Calu3 (cell line): ENCODE measurements at regions not wholly inside any gene's neighbourhood (a gene's known extent, or its start where the extent isn't known, plus 50 kb on each side); places are given as distances from the start of the nearest gene placed in this dataset.
A peak's percentile ranks its signal among the peaks of the same experiment; 100 is the strongest.

Experiments
- BruUV-seq: library from RNA; stranded (reverse); fragments of 400-500 nt; replicated peaks from 2 replicates; lab custom pipeline; 2021; lab: Mats Ljungman, UMichigan
- CTCF ChIA-PET: fragments of 300-600 bp; sonication (Branson Sonifier 250); formaldehyde crosslinking; loops from one replicate; lab custom pipeline; 2022; ENCODE audit warnings: antibody characterized with exemption; lab: Charles Lee
- DNase-seq: peaks from one replicate; pipeline ENCODE4 v3.0.0; 2022
- H3K27ac Mint-ChIP-seq: one replicate; pipeline ENCODE4 v1.8.0; 2022; ENCODE audit warnings: mixed read lengths; ENCODE audit not compliant: unreplicated experiment
- H3K27me3 Mint-ChIP-seq: one replicate; pipeline ENCODE4 v1.8.0; 2022; ENCODE audit warnings: mixed read lengths; ENCODE audit not compliant: unreplicated experiment
- H3K36me3 Mint-ChIP-seq: one replicate; pipeline ENCODE4 v1.8.0; 2022; ENCODE audit warnings: mild to moderate bottlenecking, moderate library complexity, mixed read lengths; ENCODE audit not compliant: insufficient read depth, unreplicated experiment
- H3K4me1 Mint-ChIP-seq: one replicate; pipeline ENCODE4 v1.8.0; 2022; ENCODE audit warnings: mild to moderate bottlenecking, low read depth, mixed read lengths; ENCODE audit not compliant: unreplicated experiment
- H3K4me3 Mint-ChIP-seq: one replicate; pipeline ENCODE4 v1.8.0; 2022; ENCODE audit warnings: mild to moderate bottlenecking, low read depth, moderate library complexity, mixed read lengths; ENCODE audit not compliant: unreplicated experiment
- H3K9me3 Mint-ChIP-seq: one replicate; pipeline ENCODE4 v1.8.0; 2022; ENCODE audit warnings: low read depth, mixed read lengths; ENCODE audit not compliant: unreplicated experiment
- CTCF ChIP-seq: fragments of 200-600 bp; IDR thresholded peaks from one replicate; pipeline ENCODE4 v1.8.0; 2022; ENCODE audit warnings: antibody characterized with exemption; ENCODE audit not compliant: unreplicated experiment
- intact Hi-C: fragments of 100-400 bp; cut with micrococcal nuclease; formaldehyde crosslinking; loops from one replicate; pipeline ENCODE4 v1.10.0; 2022; ENCODE audit not compliant: unreplicated experiment

- BruUV-seq: no TSS peak
- H3K4me1 Mint-ChIP-seq: peaks cover 66% of the 10 kb centered on the region
- CTCF ChIA-PET: interaction anchor here (0.5 to 1.7 kb wide), 4 partner anchors 16 to 320 kb away, joined by 3 to 15 read pairs (median 4); no protein-coding TSS in a partner anchor
- H3K27me3 Mint-ChIP-seq: no peaks in the 10 kb centered on the region
- no peak for DNase-seq
- H3K4me3 Mint-ChIP-seq: peak overlapping the region; percentile 43
- TF ChIP-seq CTCF: no peak
- H3K9me3 Mint-ChIP-seq: no peaks in the 10 kb centered on the region
- intact Hi-C loops: loop anchor here (5.0 kb wide), 1 partner anchor 243 kb away; no protein-coding TSS in a partner anchor
- peak overlapping the region; percentile 84 for H3K27ac Mint-ChIP-seq
- peaks cover 28% of the 10 kb centered on the region for H3K36me3 Mint-ChIP-seq
Measured at GRCh38 chr2:160650196-160651118, 156.8 kb upstream of the RBMS1 start.

- Mint-ChIP-seq H3K4me1 (peaks cover 62% of the 10 kb centered on the region), H3K9me3 (no peaks in the 10 kb centered on the region), H3K4me3 (no peak overlapping the region), H3K36me3 (peaks cover 28% of the 10 kb centered on the region), H3K27ac (no peak overlapping the region), H3K27me3 (no peaks in the 10 kb centered on the region)
- intact Hi-C loops: loop anchor here (5.0 kb wide), 1 partner anchor 244 kb away; no protein-coding TSS in a partner anchor
- no peak for TF ChIP-seq CTCF
- no peak for DNase-seq
- CTCF ChIA-PET: interaction anchor here (0.5 to 1.7 kb wide), 4 partner anchors 15 to 319 kb away, joined by 3 to 15 read pairs (median 4); no protein-coding TSS in a partner anchor
- BruUV-seq: no TSS peak
Measured at GRCh38 chr2:160651416-160652200, 158.0 kb upstream of the RBMS1 start.

GRCh38 chr2:160652236-160652635 lies 158.6 kb upstream of the RBMS1 start:
- peaks cover 27% of the 10 kb centered on the region for H3K36me3 Mint-ChIP-seq
- no TSS peak for BruUV-seq
- H3K9me3 Mint-ChIP-seq: no peaks in the 10 kb centered on the region
- peaks cover 56% of the 10 kb centered on the region for H3K4me1 Mint-ChIP-seq
- CTCF ChIA-PET: no interaction called here
- no peak overlapping the region for H3K27ac Mint-ChIP-seq
- TF ChIP-seq CTCF: no peak
- H3K27me3 Mint-ChIP-seq: no peaks in the 10 kb centered on the region
- intact Hi-C loops: loop anchor here (5.0 kb wide), 1 partner anchor 245 kb away; no protein-coding TSS in a partner anchor
- DNase-seq: no peak
- H3K4me3 Mint-ChIP-seq: no peak overlapping the region

GRCh38 chr2:160657196-160657595 lies 163.6 kb upstream of the RBMS1 start:
- Mint-ChIP-seq H3K4me1 (peaks cover 17% of the 10 kb centered on the region), H3K4me3 (no peak overlapping the region)
- no TSS peak for BruUV-seq

More at GRCh38 chr2:160657196-160657595, 163.6 kb upstream of the RBMS1 start:
- H3K9me3 Mint-ChIP-seq: no peaks in the 10 kb centered on the region
- no peak overlapping the region for H3K27ac Mint-ChIP-seq
- no peaks in the 10 kb centered on the region for H3K36me3 Mint-ChIP-seq
- intact Hi-C loops: no loop called here
- DNase-seq: no peak
- no peaks in the 10 kb centered on the region for H3K27me3 Mint-ChIP-seq
- CTCF ChIA-PET: interaction anchor here (1.6 kb wide), 1 partner anchor 10 kb away, joined by 3 read pairs; no protein-coding TSS in a partner anchor
- no peak for TF ChIP-seq CTCF
